ENCODE measurements at regions not wholly inside any gene's neighbourhood (a gene's known extent, or its start where the extent isn't known, plus 50 kb on each side); places are given as distances from the start of the nearest gene placed in this dataset.

- DNase-seq (ENCODE audit: low read depth): no peak
- no peak overlapping the region for H3K4me3 ChIP-seq (ENCODE audit: low read length)
- no peaks in the 10 kb centered on the region for H3K9me3 ChIP-seq (ENCODE audit: control insufficient read depth, low read length)
- H3K4me1 ChIP-seq (ENCODE audit: control insufficient read depth, insufficient read depth, low read length): no peaks in the 10 kb centered on the region
- peaks cover 36% of the 10 kb centered on the region for H3K27me3 ChIP-seq (replicated peaks; ENCODE audit: control insufficient read depth, insufficient read depth, low read length)
- no peak overlapping the region for H3K9ac ChIP-seq (ENCODE audit: low read length)
- H3K36me3 ChIP-seq (ENCODE audit: control insufficient read depth, insufficient read depth, low read length, severe bottlenecking): no peaks in the 10 kb centered on the region
Observed at GRCh38 chr16:26957283-26957859, 109.4 kb upstream of the C16orf82 start.

- no peak overlapping the region for H3K9ac ChIP-seq (ENCODE audit: low read length)
- no peaks in the 10 kb centered on the region for H3K36me3 ChIP-seq (ENCODE audit: control insufficient read depth, insufficient read depth, low read length, severe bottlenecking)
- H3K9me3 ChIP-seq (ENCODE audit: control insufficient read depth, low read length): no peaks in the 10 kb centered on the region
- no peak for DNase-seq (ENCODE audit: low read depth)
- H3K27me3 ChIP-seq (replicated peaks; ENCODE audit: control insufficient read depth, insufficient read depth, low read length): peaks cover 52% of the 10 kb centered on the region
- no peaks in the 10 kb centered on the region for H3K4me1 ChIP-seq (ENCODE audit: control insufficient read depth, insufficient read depth, low read length)
- no peak overlapping the region for H3K4me3 ChIP-seq (ENCODE audit: low read length)
Observed at GRCh38 chr16:26959416-26960009, 107.2 kb upstream of the C16orf82 start.

GRCh38 chr16:26961459-26961858 lies 105.3 kb upstream of the C16orf82 start:
- peaks cover 43% of the 10 kb centered on the region for H3K27me3 ChIP-seq (replicated peaks; ENCODE audit: control insufficient read depth, insufficient read depth, low read length)

GRCh38 chr16:26963109-26963508 lies 103.6 kb upstream of the C16orf82 start:
- Histone ChIP-seq H3K4me3 (ENCODE audit: low read length) (no peak overlapping the region), H3K9me3 (ENCODE audit: control insufficient read depth, low read length) (no peaks in the 10 kb centered on the region), H3K9ac (ENCODE audit: low read length) (no peak overlapping the region), H3K36me3 (ENCODE audit: control insufficient read depth, insufficient read depth, low read length, severe bottlenecking) (no peaks in the 10 kb centered on the region), H3K4me1 (ENCODE audit: control insufficient read depth, insufficient read depth, low read length) (no peaks in the 10 kb centered on the region), H3K27me3 (replicated peaks; ENCODE audit: control insufficient read depth, insufficient read depth, low read length) (peaks cover 43% of the 10 kb centered on the region)
- DNase-seq (ENCODE audit: low read depth): no peak

More at GRCh38 chr16:26961459-26961858, 105.3 kb upstream of the C16orf82 start:
- Histone ChIP-seq H3K36me3 (ENCODE audit: control insufficient read depth, insufficient read depth, low read length, severe bottlenecking) (no peaks in the 10 kb centered on the region), H3K9ac (ENCODE audit: low read length) (no peak overlapping the region), H3K4me1 (ENCODE audit: control insufficient read depth, insufficient read depth, low read length) (no peaks in the 10 kb centered on the region), H3K9me3 (ENCODE audit: control insufficient read depth, low read length) (no peaks in the 10 kb centered on the region), H3K4me3 (ENCODE audit: low read length) (no peak overlapping the region)
- DNase-seq (ENCODE audit: low read depth): no peak

GRCh38 chr16:26969589-26970231 lies 97.0 kb upstream of the C16orf82 start:
- no peak overlapping the region for H3K4me3 ChIP-seq (ENCODE audit: low read length)
- no peak for DNase-seq (ENCODE audit: low read depth)

GRCh38 chr16:26970292-26970691 lies 96.4 kb upstream of the C16orf82 start:
- Histone ChIP-seq H3K27me3 (replicated peaks; ENCODE audit: control insufficient read depth, insufficient read depth, low read length) (no peaks in the 10 kb centered on the region), H3K9me3 (ENCODE audit: control insufficient read depth, low read length) (no peaks in the 10 kb centered on the region), H3K36me3 (ENCODE audit: control insufficient read depth, insufficient read depth, low read length, severe bottlenecking) (no peaks in the 10 kb centered on the region), H3K4me3 (ENCODE audit: low read length) (no peak overlapping the region), H3K4me1 (ENCODE audit: control insufficient read depth, insufficient read depth, low read length) (no peaks in the 10 kb centered on the region), H3K9ac (ENCODE audit: low read length) (no peak overlapping the region)
- no peak for DNase-seq (ENCODE audit: low read depth)

More at GRCh38 chr16:26969589-26970231, 97.0 kb upstream of the C16orf82 start:
- H3K9me3 ChIP-seq (ENCODE audit: control insufficient read depth, low read length): no peaks in the 10 kb centered on the region
- H3K4me1 ChIP-seq (ENCODE audit: control insufficient read depth, insufficient read depth, low read length): no peaks in the 10 kb centered on the region
- peaks cover 3% of the 10 kb centered on the region for H3K27me3 ChIP-seq (replicated peaks; ENCODE audit: control insufficient read depth, insufficient read depth, low read length)
- H3K9ac ChIP-seq (ENCODE audit: low read length): no peak overlapping the region
- H3K36me3 ChIP-seq (ENCODE audit: control insufficient read depth, insufficient read depth, low read length, severe bottlenecking): no peaks in the 10 kb centered on the region

- H3K9ac ChIP-seq (ENCODE audit: low read length): no peak overlapping the region
- no peaks in the 10 kb centered on the region for H3K4me1 ChIP-seq (ENCODE audit: control insufficient read depth, insufficient read depth, low read length)
- no peaks in the 10 kb centered on the region for H3K36me3 ChIP-seq (ENCODE audit: control insufficient read depth, insufficient read depth, low read length, severe bottlenecking)
- no peak for DNase-seq (ENCODE audit: low read depth)
- H3K27me3 ChIP-seq (replicated peaks; ENCODE audit: control insufficient read depth, insufficient read depth, low read length): no peaks in the 10 kb centered on the region
- H3K4me3 ChIP-seq (ENCODE audit: low read length): no peak overlapping the region
- no peaks in the 10 kb centered on the region for H3K9me3 ChIP-seq (ENCODE audit: control insufficient read depth, low read length)
Observed at GRCh38 chr16:26976873-26977272, 89.9 kb upstream of the C16orf82 start.

- Histone ChIP-seq H3K27me3 (replicated peaks; ENCODE audit: control insufficient read depth, insufficient read depth, low read length) (no peaks in the 10 kb centered on the region), H3K9me3 (ENCODE audit: control insufficient read depth, low read length) (no peaks in the 10 kb centered on the region), H3K4me3 (ENCODE audit: low read length) (no peak overlapping the region), H3K4me1 (ENCODE audit: control insufficient read depth, insufficient read depth, low read length) (peaks cover 6% of the 10 kb centered on the region), H3K9ac (ENCODE audit: low read length) (no peak overlapping the region), H3K36me3 (ENCODE audit: control insufficient read depth, insufficient read depth, low read length, severe bottlenecking) (no peaks in the 10 kb centered on the region)
- peak; percentile 8 for DNase-seq (ENCODE audit: low read depth)
Observed at GRCh38 chr16:26981266-26981938, 85.3 kb upstream of the C16orf82 start.

- Histone ChIP-seq H3K36me3 (ENCODE audit: control insufficient read depth, insufficient read depth, low read length, severe bottlenecking) (no peaks in the 10 kb centered on the region), H3K9me3 (ENCODE audit: control insufficient read depth, low read length) (no peaks in the 10 kb centered on the region), H3K4me3 (ENCODE audit: low read length) (no peak overlapping the region), H3K27me3 (replicated peaks; ENCODE audit: control insufficient read depth, insufficient read depth, low read length) (no peaks in the 10 kb centered on the region), H3K9ac (ENCODE audit: low read length) (no peak overlapping the region), H3K4me1 (ENCODE audit: control insufficient read depth, insufficient read depth, low read length) (peaks cover 14% of the 10 kb centered on the region)
- no peak for DNase-seq (ENCODE audit: low read depth)
Observed at GRCh38 chr16:26982422-26982821, 84.3 kb upstream of the C16orf82 start.

GRCh38 chr16:26983426-26983825 lies 83.3 kb upstream of the C16orf82 start:
- Histone ChIP-seq H3K9me3 (ENCODE audit: control insufficient read depth, low read length) (no peaks in the 10 kb centered on the region), H3K4me1 (ENCODE audit: control insufficient read depth, insufficient read depth, low read length) (peaks cover 24% of the 10 kb centered on the region), H3K27me3 (replicated peaks; ENCODE audit: control insufficient read depth, insufficient read depth, low read length) (no peaks in the 10 kb centered on the region), H3K4me3 (ENCODE audit: low read length) (no peak overlapping the region), H3K9ac (ENCODE audit: low read length) (no peak overlapping the region), H3K36me3 (ENCODE audit: control insufficient read depth, insufficient read depth, low read length, severe bottlenecking) (no peaks in the 10 kb centered on the region)
- DNase-seq (ENCODE audit: low read depth): no peak

Measured in adipocyte (in vitro differentiated cells).